ENCODE measurements at regions not wholly inside any gene's neighbourhood (a gene's known extent, or its start where the extent isn't known, plus 50 kb on each side); places are given as distances from the start of the nearest gene placed in this dataset.
"Not testable (repeated sequence)": the region's sequence is repeated elsewhere in the genome, so short reads cannot be mapped to it uniquely, and the experiment has no call there.

DNA sequence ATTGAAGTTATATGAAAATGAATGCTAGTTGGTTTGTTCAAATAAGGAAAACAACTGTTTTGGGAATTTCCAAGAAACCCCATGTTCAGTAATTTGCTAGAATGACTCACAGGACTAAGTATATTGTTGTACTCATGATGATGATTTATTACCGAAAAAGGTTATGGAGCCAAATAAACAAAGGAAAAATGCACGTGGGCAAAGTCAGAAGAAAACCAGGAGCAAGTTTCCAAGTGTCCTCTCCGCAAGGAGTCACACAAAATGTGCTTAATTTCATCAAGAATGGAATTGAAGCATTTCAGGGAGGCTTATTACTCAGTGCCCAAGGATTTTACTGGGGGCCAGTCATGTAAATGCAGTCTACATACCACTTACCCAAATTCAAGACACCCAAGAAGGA is 1652.4 kb upstream of the TMEFF2 start:
- DNase-seq (ENCODE audit: low read depth in 2 of 3, low spot score in 2 of 3) = no peak

- DNase-seq (ENCODE audit: low read depth in 2 of 3, low spot score in 2 of 3) = no peak
Observed at GRCh38 chr2:193845604-193846003, 1650.9 kb upstream of the TMEFF2 start.

GRCh38 chr2:193843675-193844074 is 1648.9 kb upstream of the TMEFF2 start:
- no peak for DNase-seq (ENCODE audit: low read depth in 2 of 3, low spot score in 2 of 3)

DNA sequence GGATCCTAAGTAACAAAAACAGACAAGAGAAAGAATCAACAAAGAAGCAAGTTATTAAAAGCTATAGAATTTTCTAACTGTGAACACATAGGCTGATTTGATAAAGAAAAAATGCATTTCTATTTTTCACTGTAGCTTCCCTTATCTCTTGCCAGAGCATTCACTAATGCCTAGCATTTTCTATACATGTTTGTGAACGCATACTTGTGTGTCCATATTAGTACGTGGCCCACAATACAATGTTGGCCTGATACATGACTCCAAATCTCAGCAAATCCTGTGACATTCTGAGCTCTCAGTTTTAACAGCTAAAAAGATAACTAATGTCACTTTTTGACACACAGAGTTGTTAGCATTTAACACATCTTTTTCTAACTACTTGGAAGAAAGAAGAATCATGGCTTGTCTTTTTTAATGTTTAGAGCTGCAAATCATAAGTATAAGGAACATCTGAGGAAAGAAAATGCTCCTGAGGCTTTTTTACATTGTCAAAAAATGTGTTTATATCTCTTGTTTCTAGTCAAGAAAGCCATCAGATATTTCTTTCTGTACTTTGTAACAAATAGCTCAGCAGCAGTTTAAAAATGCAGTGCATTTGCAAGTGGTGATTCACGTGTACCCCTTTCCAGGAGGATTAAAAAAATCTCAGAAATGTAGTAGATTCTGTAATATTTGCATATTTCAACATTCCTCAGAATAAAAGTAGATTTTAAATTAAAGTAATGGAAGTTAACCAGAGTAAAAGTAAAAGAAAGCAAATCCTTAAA is 1646.8 kb upstream of the TMEFF2 start:
- no peak for DNase-seq (ENCODE audit: low read depth in 2 of 3, low spot score in 2 of 3)

DNA sequence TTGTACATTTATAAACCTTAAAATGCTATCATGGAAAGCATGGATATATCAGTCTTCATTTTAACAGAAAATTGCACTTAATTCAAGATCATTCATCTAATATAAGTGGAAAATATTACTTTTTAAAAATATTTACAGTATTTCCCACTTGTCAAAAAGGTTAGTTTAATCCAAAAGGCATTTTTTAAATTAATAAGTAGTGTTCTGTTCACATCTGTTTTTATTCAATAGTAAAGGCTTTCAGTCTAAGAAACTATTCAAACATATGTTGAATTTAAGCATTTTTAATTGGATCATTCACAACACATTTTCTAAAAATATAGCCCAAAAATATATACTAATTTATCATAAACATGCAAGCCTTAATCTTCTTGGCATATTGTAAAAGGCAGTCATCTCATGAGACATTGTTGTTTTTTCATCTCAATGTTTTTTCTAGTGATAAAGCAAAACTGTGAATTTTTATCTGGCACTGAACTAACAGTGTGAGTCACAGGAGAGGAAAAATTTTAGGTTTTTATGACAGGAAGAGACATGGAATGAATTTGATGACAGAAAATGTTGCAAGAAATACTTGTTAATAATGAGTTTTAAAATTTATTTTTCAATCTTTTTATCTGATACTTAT is 1642.5 kb upstream of the TMEFF2 start:
- DNase-seq (ENCODE audit: low read depth in 2 of 3, low spot score in 2 of 3) = no peak

- DNase-seq (ENCODE audit: low read depth in 2 of 3, low spot score in 2 of 3) = not testable (repeated sequence)
Observed at GRCh38 chr2:193836424-193837006, 1641.8 kb upstream of the TMEFF2 start.

GRCh38 chr2:193833895-193834294 is 1639.2 kb upstream of the TMEFF2 start:
- DNase-seq (ENCODE audit: low read depth in 2 of 3, low spot score in 2 of 3) = not testable (repeated sequence)

DNA sequence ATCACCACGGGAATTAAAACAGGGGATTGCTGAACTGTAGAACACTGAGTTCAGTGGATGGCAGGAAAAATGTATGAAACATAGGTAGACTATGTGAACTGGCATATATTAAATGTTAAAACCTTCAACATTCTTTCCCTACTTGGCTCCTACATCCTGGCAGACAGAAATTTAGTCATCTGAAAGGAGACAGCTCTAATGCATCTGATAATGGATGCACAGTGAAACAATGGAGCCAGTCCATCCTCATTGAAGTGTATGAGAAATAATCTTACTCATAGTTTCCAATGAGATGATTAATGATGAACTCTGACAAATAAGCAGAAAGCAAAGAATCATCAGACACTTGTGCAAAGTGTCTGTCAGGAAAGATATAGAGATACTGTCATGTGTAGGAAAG is 1629.7 kb upstream of the TMEFF2 start:
- DNase-seq (ENCODE audit: low read depth in 2 of 3, low spot score in 2 of 3) = no peak

- DNase-seq (ENCODE audit: low read depth in 2 of 3, low spot score in 2 of 3) = no peak
Observed at GRCh38 chr2:193818801-193819499, 1624.2 kb upstream of the TMEFF2 start.

DNA sequence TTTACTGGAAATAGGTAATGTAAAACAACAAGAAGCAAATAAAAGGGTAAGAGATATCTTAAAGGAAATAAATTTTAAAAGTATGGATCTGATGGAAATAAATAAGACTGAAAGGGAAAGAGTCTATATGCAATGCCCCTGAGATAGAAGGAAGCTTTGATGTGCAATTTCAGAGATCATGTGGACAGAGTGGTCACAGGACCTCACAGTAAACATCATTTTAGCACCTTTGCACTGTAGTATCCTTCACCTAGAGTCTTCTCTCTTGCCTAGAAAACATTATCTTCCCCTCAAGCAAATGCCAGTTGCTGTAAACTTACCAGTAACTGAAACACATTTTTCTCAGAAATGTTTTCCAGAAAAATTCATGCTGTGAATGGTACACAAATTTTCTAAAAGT is 1621.3 kb upstream of the TMEFF2 start:
- no peak for DNase-seq (ENCODE audit: low read depth in 2 of 3, low spot score in 2 of 3)

DNA sequence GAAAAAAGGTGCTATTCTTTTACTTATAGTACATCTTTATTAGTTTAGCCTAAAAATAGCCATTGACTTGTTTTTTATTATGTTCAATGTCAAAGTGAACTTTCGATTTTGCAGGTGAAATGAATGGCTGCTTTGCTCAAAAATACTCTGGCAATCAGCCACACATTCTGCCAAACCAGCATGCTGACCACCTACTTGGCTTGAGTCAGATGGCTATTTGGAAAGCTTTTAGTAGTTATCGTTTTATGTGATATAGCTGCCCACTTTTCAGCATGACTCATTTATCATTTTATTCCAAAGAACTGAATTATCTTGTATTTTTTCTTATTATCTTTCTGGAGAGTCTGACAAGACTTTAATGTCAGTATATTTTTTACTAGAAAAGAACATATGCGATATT is 1615.8 kb upstream of the TMEFF2 start:
- no peak for DNase-seq (ENCODE audit: low read depth in 2 of 3, low spot score in 2 of 3)

DNA sequence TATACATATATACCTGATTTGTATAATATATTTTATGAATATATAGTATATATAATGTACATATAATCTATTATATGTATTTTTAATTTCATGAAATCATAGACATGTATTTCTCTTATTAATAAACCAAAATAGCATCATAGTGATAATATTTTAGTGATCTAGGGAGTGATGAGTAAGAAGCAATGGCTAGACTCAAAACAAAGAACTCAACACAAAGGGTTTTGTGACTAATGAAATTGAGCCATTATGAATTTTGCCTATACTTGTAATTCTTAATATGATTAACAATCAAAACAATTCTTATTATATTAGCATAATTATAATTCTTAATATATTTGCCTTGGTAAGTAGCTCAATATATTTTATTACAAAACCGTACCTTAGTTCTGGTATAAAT is 1614.1 kb upstream of the TMEFF2 start:
- DNase-seq (ENCODE audit: low read depth in 2 of 3, low spot score in 2 of 3) = no peak

GRCh38 chr2:193806088-193806774 is 1611.5 kb upstream of the TMEFF2 start:
- no peak for DNase-seq (ENCODE audit: low read depth in 2 of 3, low spot score in 2 of 3)

DNA sequence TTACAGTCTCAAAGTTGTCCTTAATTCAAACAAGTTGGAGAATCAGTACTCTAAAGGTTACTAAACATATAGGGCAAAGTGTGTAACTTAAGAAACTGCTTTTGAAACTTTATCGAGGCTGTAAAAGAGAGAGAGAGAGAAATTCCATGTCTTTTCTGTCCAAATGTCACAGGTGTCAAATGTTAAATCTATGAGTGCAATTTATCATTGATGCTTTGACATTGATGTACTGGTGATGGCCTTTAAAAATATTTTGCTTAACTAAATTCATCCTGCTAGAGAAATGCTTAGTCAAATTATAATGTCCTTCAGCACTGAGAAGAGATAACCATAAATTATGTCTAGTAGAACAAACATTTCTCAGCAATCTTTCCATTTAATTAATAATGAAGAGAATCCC is 1602.1 kb upstream of the TMEFF2 start:
- no peak for DNase-seq (ENCODE audit: low read depth in 2 of 3, low spot score in 2 of 3)

- no peak for DNase-seq (ENCODE audit: low read depth in 2 of 3, low spot score in 2 of 3)
Observed at GRCh38 chr2:193793914-193794313, 1599.2 kb upstream of the TMEFF2 start.

- no peak for DNase-seq (ENCODE audit: low read depth in 2 of 3, low spot score in 2 of 3)
Observed at GRCh38 chr2:193783681-193784080, 1588.9 kb upstream of the TMEFF2 start.

DNA sequence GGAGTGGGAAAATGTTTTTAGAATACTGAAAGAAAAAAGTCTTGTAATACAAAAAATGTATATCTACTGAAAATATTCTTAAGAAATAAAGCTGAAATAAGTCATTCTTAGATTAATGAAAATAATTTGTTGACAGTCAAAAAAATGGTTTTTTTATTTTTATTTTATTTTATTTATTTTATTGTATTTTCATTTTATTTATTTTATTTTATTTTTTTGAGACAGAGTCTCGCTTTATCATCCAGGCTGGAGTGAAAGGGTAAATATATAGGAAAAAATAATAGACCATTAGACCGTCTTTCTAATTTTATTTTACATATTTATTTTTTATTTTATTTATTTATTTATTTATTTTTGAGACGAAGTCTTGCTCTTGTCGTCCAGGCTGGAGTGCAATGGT is 1583.6 kb upstream of the TMEFF2 start:
- DNase-seq (ENCODE audit: low read depth in 2 of 3, low spot score in 2 of 3) = no peak

DNA sequence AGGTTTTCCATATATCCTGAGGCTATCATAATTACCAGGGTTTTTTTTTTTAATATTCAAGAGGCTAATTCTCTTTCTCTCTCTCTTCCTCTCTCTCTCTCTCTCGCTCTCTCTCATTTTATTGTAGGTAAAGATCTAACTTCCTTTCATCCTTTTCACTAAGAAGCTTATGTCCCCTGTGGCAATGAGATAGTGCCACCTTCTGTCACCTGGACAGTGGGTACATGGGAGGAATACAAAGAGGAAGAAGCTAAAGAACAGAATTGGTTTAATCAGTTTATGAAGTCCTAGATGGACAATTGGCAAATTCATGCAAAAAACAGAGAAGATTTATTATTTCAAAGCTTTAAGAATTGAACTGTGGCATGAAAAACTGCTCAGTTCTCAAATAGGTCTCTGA is 1582.3 kb upstream of the TMEFF2 start:
- DNase-seq (ENCODE audit: low read depth in 2 of 3, low spot score in 2 of 3) = no peak

GRCh38 chr2:193774166-193774565 is 1579.4 kb upstream of the TMEFF2 start:
- no peak for DNase-seq (ENCODE audit: low read depth in 2 of 3, low spot score in 2 of 3)

GRCh38 chr2:193751299-193751698 is 1556.6 kb upstream of the TMEFF2 start:
- DNase-seq (ENCODE audit: low read depth in 2 of 3, low spot score in 2 of 3) = no peak

- no peak for DNase-seq (ENCODE audit: low read depth in 2 of 3, low spot score in 2 of 3)
Observed at GRCh38 chr2:193749485-193749884, 1554.8 kb upstream of the TMEFF2 start.
